ENCODE measurements at regions not wholly inside any gene's neighbourhood (a gene's known extent, or its start where the extent isn't known, plus 50 kb on each side); places are given as distances from the start of the nearest gene placed in this dataset.

- Histone ChIP-seq H3K4me1 (ENCODE audit: insufficient read depth, low read length) (no peaks in the 10 kb centered on the region), H3K9ac (ENCODE audit: low read length) (no peak overlapping the region), H3K9me3 (ENCODE audit: insufficient read depth, low read depth, low read length) (no peaks in the 10 kb centered on the region), H3K4me2 (ENCODE audit: low read length) (peak overlapping the region; percentile 40), H4K20me1 (ENCODE audit: insufficient read depth, low read length) (no peaks in the 10 kb centered on the region), H3K27ac (ENCODE audit: low read depth, low read length) (no peak overlapping the region), H3K36me3 (ENCODE audit: insufficient read depth, low read length) (no peaks in the 10 kb centered on the region), H3K27me3 (ENCODE audit: insufficient read depth, low read length) (no peaks in the 10 kb centered on the region), H3K4me3 (ENCODE audit: insufficient read depth, low read depth, low read length) (no peak overlapping the region), H3K79me2 (ENCODE audit: insufficient read depth, low read length) (no peaks in the 10 kb centered on the region), H2AFZ (ENCODE audit: low read depth, low read length) (peak overlapping the region; percentile 79)
- peak overlapping the region; percentile 21 for H3K4me3 Mint-ChIP-seq (ENCODE audit: unreplicated experiment)
- H3K9me3 Mint-ChIP-seq (ENCODE audit: unreplicated experiment): no peaks in the 10 kb centered on the region
- peak overlapping the region; percentile 77 for H3K27ac Mint-ChIP-seq (ENCODE audit: unreplicated experiment)
- no peak for TF ChIP-seq EZH2 (IDR thresholded peaks at IDR 0.05; ENCODE audit: insufficient read depth, low read length)
- TF ChIP-seq, protein P1, sequence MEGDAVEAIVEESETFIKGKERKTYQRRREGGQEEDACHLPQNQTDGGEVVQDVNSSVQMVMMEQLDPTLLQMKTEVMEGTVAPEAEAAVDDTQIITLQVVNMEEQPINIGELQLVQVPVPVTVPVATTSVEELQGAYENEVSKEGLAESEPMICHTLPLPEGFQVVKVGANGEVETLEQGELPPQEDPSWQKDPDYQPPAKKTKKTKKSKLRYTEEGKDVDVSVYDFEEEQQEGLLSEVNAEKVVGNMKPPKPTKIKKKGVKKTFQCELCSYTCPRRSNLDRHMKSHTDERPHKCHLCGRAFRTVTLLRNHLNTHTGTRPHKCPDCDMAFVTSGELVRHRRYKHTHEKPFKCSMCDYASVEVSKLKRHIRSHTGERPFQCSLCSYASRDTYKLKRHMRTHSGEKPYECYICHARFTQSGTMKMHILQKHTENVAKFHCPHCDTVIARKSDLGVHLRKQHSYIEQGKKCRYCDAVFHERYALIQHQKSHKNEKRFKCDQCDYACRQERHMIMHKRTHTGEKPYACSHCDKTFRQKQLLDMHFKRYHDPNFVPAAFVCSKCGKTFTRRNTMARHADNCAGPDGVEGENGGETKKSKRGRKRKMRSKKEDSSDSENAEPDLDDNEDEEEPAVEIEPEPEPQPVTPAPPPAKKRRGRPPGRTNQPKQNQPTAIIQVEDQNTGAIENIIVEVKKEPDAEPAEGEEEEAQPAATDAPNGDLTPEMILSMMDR (IDR thresholded peaks at IDR 0.05; ENCODE audit: insufficient read depth, low read depth, low read length): no peak
- H3K36me3 Mint-ChIP-seq (ENCODE audit: low read depth, unreplicated experiment): no peaks in the 10 kb centered on the region
- FAIRE-seq (no peak), DNase-seq (ENCODE audit: low read depth) (no peak)
- H3K4me1 Mint-ChIP-seq (ENCODE audit: low read depth, unreplicated experiment): peaks cover 13% of the 10 kb centered on the region
- no peaks in the 10 kb centered on the region for H3K27me3 Mint-ChIP-seq (ENCODE audit: low read depth, unreplicated experiment)
Observed at GRCh38 chr13:98632961-98633360, 56.1 kb upstream of the STK24 start.

DNA sequence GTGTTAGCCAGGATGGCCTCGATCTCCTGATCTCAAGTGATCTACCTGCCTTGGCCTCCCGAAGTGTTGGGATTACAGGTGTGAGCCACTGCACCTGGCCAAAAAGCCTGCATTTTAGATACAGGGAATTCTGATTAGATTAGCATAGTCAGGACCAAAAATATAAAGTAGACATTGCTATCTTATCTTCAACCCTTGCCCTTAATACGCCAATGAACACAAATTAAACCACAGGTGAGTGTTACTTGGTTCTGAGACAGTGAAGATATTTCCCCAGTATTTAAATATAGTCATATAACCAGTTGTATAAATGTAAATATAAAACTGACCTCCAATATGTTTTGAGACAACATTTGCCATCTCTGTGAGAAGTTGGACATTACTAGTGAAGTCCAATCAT, 52.1 kb upstream of the STK24 start:
- no peak for DNase-seq (ENCODE audit: low read depth)
- H3K4me3 ChIP-seq (ENCODE audit: insufficient read depth, low read depth, low read length): no peak overlapping the region
- no peak overlapping the region for H3K9ac ChIP-seq (ENCODE audit: low read length)
- no peak overlapping the region for H3K4me3 Mint-ChIP-seq (ENCODE audit: unreplicated experiment)
- no peaks in the 10 kb centered on the region for H4K20me1 ChIP-seq (ENCODE audit: insufficient read depth, low read length)
- H3K36me3 ChIP-seq (ENCODE audit: insufficient read depth, low read length): no peaks in the 10 kb centered on the region
- H3K79me2 ChIP-seq (ENCODE audit: insufficient read depth, low read length): no peaks in the 10 kb centered on the region
- no peaks in the 10 kb centered on the region for H3K27me3 ChIP-seq (ENCODE audit: insufficient read depth, low read length)
- H3K4me1 Mint-ChIP-seq (ENCODE audit: low read depth, unreplicated experiment): peaks cover 5% of the 10 kb centered on the region
- no peaks in the 10 kb centered on the region for H3K4me1 ChIP-seq (ENCODE audit: insufficient read depth, low read length)
- H2AFZ ChIP-seq (ENCODE audit: low read depth, low read length): no peak overlapping the region
- no peak overlapping the region for H3K4me2 ChIP-seq (ENCODE audit: low read length)
- H3K9me3 ChIP-seq (ENCODE audit: insufficient read depth, low read depth, low read length): no peaks in the 10 kb centered on the region
- TF ChIP-seq, protein P1 (IDR thresholded peaks at IDR 0.05; ENCODE audit: insufficient read depth, low read depth, low read length): no peak
- TF ChIP-seq EZH2 (IDR thresholded peaks at IDR 0.05; ENCODE audit: insufficient read depth, low read length): no peak
- no peaks in the 10 kb centered on the region for H3K36me3 Mint-ChIP-seq (ENCODE audit: low read depth, unreplicated experiment)
- H3K9me3 Mint-ChIP-seq (ENCODE audit: unreplicated experiment): no peaks in the 10 kb centered on the region
- no peak overlapping the region for H3K27ac Mint-ChIP-seq (ENCODE audit: unreplicated experiment)
- FAIRE-seq: no peak
- H3K27ac ChIP-seq (ENCODE audit: low read depth, low read length): no peak overlapping the region
- peaks cover 2% of the 10 kb centered on the region for H3K27me3 Mint-ChIP-seq (ENCODE audit: low read depth, unreplicated experiment)
